ENCODE measurements at regions not wholly inside any gene's neighbourhood (a gene's known extent, or its start where the extent isn't known, plus 50 kb on each side); places are given as distances from the start of the nearest gene placed in this dataset.

- no peak for DNase-seq
These were observed 445.1 kb downstream of the AJAP1 start for GRCh38 chr1:5099558-5099957.

GRCh38 chr1:5098981-5099385 is 444.6 kb downstream of the AJAP1 start:
- no peak for DNase-seq

GRCh38 chr1:5093042-5093441 is 438.6 kb downstream of the AJAP1 start:
- no peak for DNase-seq

- no peak for DNase-seq
These were observed 430.3 kb downstream of the AJAP1 start for GRCh38 chr1:5084676-5085075.

GRCh38 chr1:5067246-5067645 is 412.8 kb downstream of the AJAP1 start:
- DNase-seq, result no peak

GRCh38 chr1:5053744-5054143 is 399.3 kb downstream of the AJAP1 start:
- DNase-seq, result no peak

- no peak for DNase-seq
These were observed 374.7 kb downstream of the AJAP1 start for GRCh38 chr1:5029136-5029535.

- no peak for DNase-seq
These were observed 357.8 kb downstream of the AJAP1 start for GRCh38 chr1:5012249-5012648.

GRCh38 chr1:5010656-5011055 is 356.2 kb downstream of the AJAP1 start:
- DNase-seq, result no peak

- no peak for DNase-seq
These were observed 355.8 kb downstream of the AJAP1 start for GRCh38 chr1:5010236-5010635.

- no peak for DNase-seq
These were observed 355.1 kb downstream of the AJAP1 start for GRCh38 chr1:5009376-5010065.

- no peak for DNase-seq
These were observed 350.8 kb downstream of the AJAP1 start for GRCh38 chr1:5005171-5005570.

- no peak for DNase-seq
These were observed 348.3 kb downstream of the AJAP1 start for GRCh38 chr1:5002676-5003075.

GRCh38 chr1:5001466-5001865 is 347.1 kb downstream of the AJAP1 start:
- DNase-seq, result no peak

- DNase-seq, result no peak
These were observed 331.9 kb downstream of the AJAP1 start for GRCh38 chr1:4986306-4986705.

GRCh38 chr1:4984841-4985240 is 330.4 kb downstream of the AJAP1 start:
- DNase-seq, result no peak

GRCh38 chr1:4980211-4980610 is 325.8 kb downstream of the AJAP1 start:
- no peak for DNase-seq

- DNase-seq, result no peak
These were observed 324.4 kb downstream of the AJAP1 start for GRCh38 chr1:4978660-4979390.

GRCh38 chr1:4977701-4978100 is 323.3 kb downstream of the AJAP1 start:
- no peak for DNase-seq

GRCh38 chr1:4976859-4977440 is 322.5 kb downstream of the AJAP1 start:
- no peak for DNase-seq

GRCh38 chr1:4975856-4976255 is 321.4 kb downstream of the AJAP1 start:
- no peak for DNase-seq

- DNase-seq, result no peak
These were observed 320.7 kb downstream of the AJAP1 start for GRCh38 chr1:4974981-4975685.

GRCh38 chr1:4973341-4973740 is 318.9 kb downstream of the AJAP1 start:
- DNase-seq, result no peak

Measured in bone marrow (tissue), 2 donors.